ENCODE measurements at regions not wholly inside any gene's neighbourhood (a gene's known extent, or its start where the extent isn't known, plus 50 kb on each side); places are given as distances from the start of the nearest gene placed in this dataset.

GRCh38 chr5:50964746-50965653 is 298.6 kb downstream of the PARP8 start:
- POLR2A ChIA-PET: interaction anchor here (1.1 kb wide), 1 partner anchor 417 kb away, joined by 3 read pairs; no protein-coding TSS in a partner anchor
- no peak for TF ChIP-seq TARDBP (IDR thresholded peaks at IDR 0.05)
- no peak for TF ChIP-seq FOXK2 (IDR thresholded peaks at IDR 0.05)
- no peak for TF ChIP-seq ELF4 (IDR thresholded peaks at IDR 0.05)
- no peak for TF ChIP-seq FOXM1 (IDR thresholded peaks at IDR 0.05; ENCODE audit: borderline replicate concordance)
- no peak for TF ChIP-seq SUZ12 (IDR thresholded peaks at IDR 0.05)
- no peak for TF ChIP-seq L3MBTL2 (conservative IDR thresholded peaks at IDR 0.05)
- TF ChIP-seq ZNF384 (IDR thresholded peaks at IDR 0.05): no peak

GRCh38 chr5:50965654-50966375 is 299.4 kb downstream of the PARP8 start:
- ChIA-PET CTCF (no interaction called here), POLR2A (interaction anchor here (1.1 kb wide), 1 partner anchor 416 kb away, joined by 3 read pairs; no protein-coding TSS in a partner anchor)
- DNase-seq (ENCODE audit: extremely low spot score): no peak
- TF ChIP-seq SP1 (IDR thresholded peaks at IDR 0.05) (no peak), ELF4 (IDR thresholded peaks at IDR 0.05) (no peak), L3MBTL2 (conservative IDR thresholded peaks at IDR 0.05) (no peak), CTBP1 (IDR thresholded peaks at IDR 0.05; ENCODE audit: borderline replicate concordance) (no peak), FOXA1 (IDR thresholded peaks at IDR 0.05) (no peak), LEF1 (IDR thresholded peaks at IDR 0.05; ENCODE audit: borderline replicate concordance) (no peak), FOXK2 (IDR thresholded peaks at IDR 0.05) (no peak), ZNF384 (IDR thresholded peaks at IDR 0.05) (no peak)

More at GRCh38 chr5:50964746-50965653, 298.6 kb downstream of the PARP8 start:
- DNase-seq (ENCODE audit: extremely low spot score): no peak
- CTCF ChIA-PET: no interaction called here

- ChIA-PET POLR2A (no interaction called here), CTCF (no interaction called here)
Measured at GRCh38 chr5:50967009-50967562, 300.6 kb downstream of the PARP8 start.

GRCh38 chr5:50967563-50968355 is 301.3 kb downstream of the PARP8 start:
- TF ChIP-seq SP1 (IDR thresholded peaks at IDR 0.05): no peak
- POLR2A ChIA-PET: no interaction called here
- CTCF ChIA-PET: no interaction called here
- DNase-seq (ENCODE audit: extremely low spot score): no peak

More at GRCh38 chr5:50967009-50967562, 300.6 kb downstream of the PARP8 start:
- no peak for TF ChIP-seq BHLHE40 (IDR thresholded peaks at IDR 0.05; ENCODE audit: borderline replicate concordance)
- DNase-seq (ENCODE audit: extremely low spot score): no peak

GRCh38 chr5:50968356-50969149 is 302.1 kb downstream of the PARP8 start:
- POLR2A ChIA-PET: no interaction called here
- DNase-seq (ENCODE audit: extremely low spot score): no peak
- CTCF ChIA-PET: no interaction called here
- TF ChIP-seq FOXA1 (IDR thresholded peaks at IDR 0.05) (no peak), BHLHE40 (IDR thresholded peaks at IDR 0.05; ENCODE audit: borderline replicate concordance) (no peak), ZNF384 (IDR thresholded peaks at IDR 0.05) (no peak), TARDBP (IDR thresholded peaks at IDR 0.05) (no peak), PKNOX1 (IDR thresholded peaks at IDR 0.05) (no peak)

GRCh38 chr5:50969151-50970031 is 303.0 kb downstream of the PARP8 start:
- ChIA-PET CTCF (no interaction called here), POLR2A (no interaction called here)
- DNase-seq (ENCODE audit: extremely low spot score): no peak
- no peak for TF ChIP-seq SP1 (IDR thresholded peaks at IDR 0.05)
- TF ChIP-seq LEF1 (IDR thresholded peaks at IDR 0.05; ENCODE audit: borderline replicate concordance): no peak
- no peak for TF ChIP-seq ELF4 (IDR thresholded peaks at IDR 0.05)
- no peak for TF ChIP-seq BHLHE40 (IDR thresholded peaks at IDR 0.05; ENCODE audit: borderline replicate concordance)
- no peak for TF ChIP-seq CTBP1 (IDR thresholded peaks at IDR 0.05; ENCODE audit: borderline replicate concordance)
- TF ChIP-seq HDGF (IDR thresholded peaks at IDR 0.05; ENCODE audit: borderline replicate concordance): no peak
- no peak for TF ChIP-seq FOXK2 (IDR thresholded peaks at IDR 0.05)
- TF ChIP-seq FOXA1 (IDR thresholded peaks at IDR 0.05): no peak
- TF ChIP-seq TARDBP (IDR thresholded peaks at IDR 0.05): no peak
- TF ChIP-seq NFRKB (IDR thresholded peaks at IDR 0.05): no peak
- no peak for TF ChIP-seq FOXM1 (IDR thresholded peaks at IDR 0.05; ENCODE audit: borderline replicate concordance)
- no peak for TF ChIP-seq ARNT (IDR thresholded peaks at IDR 0.05)
- no peak for TF ChIP-seq L3MBTL2 (conservative IDR thresholded peaks at IDR 0.05)
- TF ChIP-seq SUZ12 (IDR thresholded peaks at IDR 0.05): no peak
- TF ChIP-seq PKNOX1 (IDR thresholded peaks at IDR 0.05): no peak
- no peak for TF ChIP-seq ZNF384 (IDR thresholded peaks at IDR 0.05)
